Fibroblast of lung (primary cell): ENCODE measurements at regions not wholly inside any gene's neighbourhood (a gene's known extent, or its start where the extent isn't known, plus 50 kb on each side); places are given as distances from the start of the nearest gene placed in this dataset.

Experiments
- EZH2 ChIP-seq: IDR thresholded peaks from 2 replicates; pipeline ENCODE4 v1.5.1; 2012; ENCODE audit warnings: low read length, control low read depth, mild to moderate bottlenecking; ENCODE audit errors: missing control alignments
- TF ChIP-seq, protein P1 (sequence below), 2 donors: IDR thresholded peaks in 1 of 2; conservative IDR thresholded peaks in 1 of 2; 1 replicate in 1 of 2; 2 replicates in 1 of 2; pipeline ENCODE4 v1.5.1; 2011 to 2012; ENCODE audit warnings: low read length in 2 of 2, control low read depth in 1 of 2, inconsistent platforms in 1 of 2, low read depth in 1 of 2, mild to moderate bottlenecking in 1 of 2

GRCh38 chr10:91153508-91153907, 67.0 kb upstream of the PCGF5 start:
- TF ChIP-seq, protein P1, sequence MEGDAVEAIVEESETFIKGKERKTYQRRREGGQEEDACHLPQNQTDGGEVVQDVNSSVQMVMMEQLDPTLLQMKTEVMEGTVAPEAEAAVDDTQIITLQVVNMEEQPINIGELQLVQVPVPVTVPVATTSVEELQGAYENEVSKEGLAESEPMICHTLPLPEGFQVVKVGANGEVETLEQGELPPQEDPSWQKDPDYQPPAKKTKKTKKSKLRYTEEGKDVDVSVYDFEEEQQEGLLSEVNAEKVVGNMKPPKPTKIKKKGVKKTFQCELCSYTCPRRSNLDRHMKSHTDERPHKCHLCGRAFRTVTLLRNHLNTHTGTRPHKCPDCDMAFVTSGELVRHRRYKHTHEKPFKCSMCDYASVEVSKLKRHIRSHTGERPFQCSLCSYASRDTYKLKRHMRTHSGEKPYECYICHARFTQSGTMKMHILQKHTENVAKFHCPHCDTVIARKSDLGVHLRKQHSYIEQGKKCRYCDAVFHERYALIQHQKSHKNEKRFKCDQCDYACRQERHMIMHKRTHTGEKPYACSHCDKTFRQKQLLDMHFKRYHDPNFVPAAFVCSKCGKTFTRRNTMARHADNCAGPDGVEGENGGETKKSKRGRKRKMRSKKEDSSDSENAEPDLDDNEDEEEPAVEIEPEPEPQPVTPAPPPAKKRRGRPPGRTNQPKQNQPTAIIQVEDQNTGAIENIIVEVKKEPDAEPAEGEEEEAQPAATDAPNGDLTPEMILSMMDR (conservative IDR thresholded peaks at IDR 0.05 in 1 of 2, IDR thresholded peaks at IDR 0.05 in 1 of 2; ENCODE audit: low read depth in 1 of 2, low read length in 2 of 2), result no peak
- TF ChIP-seq EZH2, result no peak
